Right cardiac atrium (tissue), 5 donors: ENCODE measurements at regions not wholly inside any gene's neighbourhood (a gene's known extent, or its start where the extent isn't known, plus 50 kb on each side); places are given as distances from the start of the nearest gene placed in this dataset.
"Not testable (repeated sequence)": the region's sequence is repeated elsewhere in the genome, so short reads cannot be mapped to it uniquely, and the experiment has no call there.

Experiments
- ATAC-seq, 2 donors: fragments of 200-7000 bp; cut with Tn5 transposase; one replicate each; pipeline versions ENCODE4 v1.8.0 to v1.9.1; 2020; ENCODE audit warnings: moderate library complexity in 2 of 2, mild to moderate bottlenecking in 1 of 2
- DNase-seq, 3 donors: peaks; one replicate each; pipeline ENCODE4 v3.0.0-alpha.2; 2020
- H3K27ac ChIP-seq: one replicate; pipeline ENCODE4 v1.5.1; 2013; ENCODE audit warnings: mild to moderate bottlenecking, low read length, control low read depth, moderate library complexity
- H3K27me3 ChIP-seq: one replicate; pipeline ENCODE4 v1.6.1; 2013; ENCODE audit not compliant: control insufficient read depth, insufficient read depth
- H3K4me1 ChIP-seq: one replicate; pipeline ENCODE4 v1.6.1; 2013; ENCODE audit warnings: low read length; ENCODE audit not compliant: control insufficient read depth, insufficient read depth
- H3K4me3 ChIP-seq: one replicate; pipeline ENCODE4 v1.5.1; 2013; ENCODE audit warnings: low read length, control low read depth
- H3K9me3 ChIP-seq: one replicate; pipeline ENCODE4 v1.6.1; 2013; ENCODE audit warnings: low read length; ENCODE audit not compliant: control insufficient read depth
- WGBS: extraction: QIAGEN DNeasy Blood & Tissue Kit; methylation state at CpG from one replicate; pipeline ENCODE4 v1.1.7; 2013; 5-methylcytosine and 5-hydroxymethylcytosine counted together
- intact Hi-C, 4 donors: fragments of 100-400 bp; cut with DNase I; formaldehyde crosslinking; loops; one replicate each; pipeline versions ENCODE4 v1.11.0 to v1.14.0; 2022 to 2023
- donor health status: healthy with polysubstance abuse.
- donor health status: DM: no; HTN: yes; CAD: no.
- donor health status: DM: no; HTN: no; CAD: no.
- donor health status: DM: no; HTN: yes; CAD: no; lungs with severe emphysema.
- donor health status: DM: yes; HTN: yes; CAD: no.

DNA sequence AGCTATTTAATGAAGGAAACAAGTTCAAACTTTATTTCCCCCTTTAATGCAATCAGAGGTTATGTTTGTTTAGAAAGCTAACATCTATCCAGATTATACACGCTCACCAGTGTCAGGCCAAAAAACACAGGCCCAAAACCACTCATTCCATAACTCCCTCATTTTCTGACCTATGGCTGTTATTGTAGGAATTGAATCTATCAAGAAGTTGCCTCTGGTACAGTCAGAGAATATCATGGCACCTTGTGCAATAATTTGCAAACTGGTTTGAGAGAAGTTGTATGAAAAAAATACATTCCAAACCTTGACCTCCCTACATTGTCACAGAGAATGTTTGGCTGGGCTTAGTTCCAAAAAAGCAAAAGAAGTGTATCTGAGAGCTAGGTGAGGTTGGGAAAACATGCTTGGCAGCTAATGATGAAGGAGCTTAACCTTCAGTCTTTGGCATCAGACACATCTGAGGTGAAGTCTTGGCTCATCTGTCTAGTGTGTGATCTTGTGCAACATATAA lies 591.0 kb downstream of the ANKRD50 start:
- H3K27me3 ChIP-seq: no peaks in the 10 kb centered on the region
- DNase-seq (no peak), ATAC-seq (no peak)
- intact Hi-C loops: no loop called here
- no peaks in the 10 kb centered on the region for H3K4me1 ChIP-seq
- H3K27ac ChIP-seq: no peak overlapping the region
- no peak overlapping the region for H3K4me3 ChIP-seq
- 80% methylated on average over 1 of the region's 1 CpG for WGBS
- no peaks in the 10 kb centered on the region for H3K9me3 ChIP-seq

GRCh38 chr4:124123181-124123580 lies 589.4 kb downstream of the ANKRD50 start:
- intact Hi-C loops: no loop called here

DNA sequence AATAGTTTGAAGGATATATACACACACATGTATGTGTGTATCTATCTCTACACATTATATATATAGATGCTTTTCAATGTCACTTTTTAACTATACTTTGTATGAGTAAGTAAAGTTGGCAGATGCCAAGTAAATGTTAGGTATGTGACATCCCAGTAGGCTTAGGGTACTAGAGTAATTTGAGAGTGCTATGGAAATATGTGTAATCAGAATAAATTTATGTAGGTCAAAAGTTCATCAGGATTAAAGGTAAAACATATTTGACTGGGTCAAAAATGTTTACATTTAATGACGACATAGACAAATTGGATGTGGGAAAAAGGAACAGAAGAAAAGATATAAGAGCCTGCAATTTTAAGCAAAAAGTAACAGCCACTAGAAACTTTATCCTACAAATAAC lies 588.8 kb downstream of the ANKRD50 start:
- intact Hi-C loops: no loop called here
- no peak for ATAC-seq
- H3K27ac ChIP-seq: no peak overlapping the region
- WGBS: 86% methylated on average over 1 of the region's 1 CpG
- no peak for DNase-seq
- no peaks in the 10 kb centered on the region for H3K9me3 ChIP-seq
- no peaks in the 10 kb centered on the region for H3K4me1 ChIP-seq
- H3K4me3 ChIP-seq: no peak overlapping the region
- no peaks in the 10 kb centered on the region for H3K27me3 ChIP-seq

More at GRCh38 chr4:124123181-124123580, 589.4 kb downstream of the ANKRD50 start:
- Histone ChIP-seq H3K4me1 (no peaks in the 10 kb centered on the region), H3K4me3 (no peak overlapping the region), H3K27me3 (no peaks in the 10 kb centered on the region), H3K9me3 (no peaks in the 10 kb centered on the region), H3K27ac (no peak overlapping the region)
- DNase-seq (no peak), ATAC-seq (no peak)
- WGBS: 93% methylated on average over 4 of the region's 4 CpGs

GRCh38 chr4:124131324-124131723 lies 581.2 kb downstream of the ANKRD50 start:
- intact Hi-C loops: loop anchor here in 1 of 4 donors (10.0 kb wide), 1 partner anchor 123 kb away; no protein-coding TSS in a partner anchor
- peak in 1 of 3 donors; percentile 26 for DNase-seq
- not testable (repeated sequence) for H3K9me3 ChIP-seq, H3K4me1 ChIP-seq, ATAC-seq, H3K27me3 ChIP-seq, H3K27ac ChIP-seq, H3K4me3 ChIP-seq
- WGBS: 97% methylated on average over 6 of the region's 6 CpGs

DNA sequence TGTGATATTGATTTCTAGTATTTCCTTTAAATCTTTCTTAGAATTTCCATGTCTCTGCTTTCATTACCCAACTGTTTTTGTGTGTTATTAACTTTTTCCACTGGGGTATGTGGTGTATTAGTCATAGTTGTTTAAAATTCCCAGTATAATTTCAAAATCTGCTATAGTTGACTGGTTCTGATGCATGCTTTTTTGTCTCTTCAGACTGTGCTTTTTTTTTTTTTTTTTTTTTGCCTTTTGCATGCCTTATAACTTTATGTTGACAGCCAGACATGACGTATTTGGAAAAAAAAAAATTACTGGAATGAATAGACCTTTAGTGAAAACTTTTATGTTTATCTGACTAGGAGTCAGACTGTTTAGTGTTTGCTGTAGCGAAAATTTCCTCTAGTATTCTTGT lies 580.4 kb downstream of the ANKRD50 start:
- no peak for DNase-seq
- no peak overlapping the region for H3K27ac ChIP-seq
- WGBS: 93% methylated on average over 2 of the region's 2 CpGs
- no peaks in the 10 kb centered on the region for H3K4me1 ChIP-seq
- no peaks in the 10 kb centered on the region for H3K27me3 ChIP-seq
- no peak for ATAC-seq
- no peaks in the 10 kb centered on the region for H3K9me3 ChIP-seq
- intact Hi-C loops: loop anchor here in 1 of 4 donors (10.0 kb wide), 1 partner anchor 123 kb away; no protein-coding TSS in a partner anchor
- H3K4me3 ChIP-seq: no peak overlapping the region

GRCh38 chr4:124133753-124134152 lies 578.8 kb downstream of the ANKRD50 start:
- Histone ChIP-seq H3K27me3 (no peaks in the 10 kb centered on the region), H3K4me3 (no peak overlapping the region), H3K9me3 (no peaks in the 10 kb centered on the region), H3K4me1 (no peaks in the 10 kb centered on the region), H3K27ac (no peak overlapping the region)
- 78% methylated on average over 1 of the region's 1 CpG for WGBS
- DNase-seq (no peak), ATAC-seq (no peak)
- intact Hi-C loops: loop anchor here in 1 of 4 donors (10.0 kb wide), 1 partner anchor 121 kb away; no protein-coding TSS in a partner anchor

DNA sequence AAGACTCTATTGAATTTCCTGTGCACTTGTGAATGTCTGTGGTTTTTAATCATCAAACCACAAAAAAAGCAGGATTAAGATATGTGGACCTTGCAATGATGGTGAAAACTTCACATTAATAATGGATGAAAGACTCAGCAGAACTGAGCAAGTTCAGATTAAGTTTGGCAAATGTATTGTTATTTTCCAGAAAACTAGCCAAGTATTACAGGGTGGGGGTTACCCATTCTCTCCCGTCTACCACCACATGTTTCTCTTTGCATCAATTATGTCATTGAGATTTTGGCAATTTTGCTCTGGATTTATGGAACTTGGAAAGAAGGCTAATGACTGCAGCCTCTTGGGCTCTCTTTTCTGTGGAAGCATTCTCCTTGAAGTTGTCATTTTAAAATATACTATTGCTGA lies 577.1 kb downstream of the ANKRD50 start:
- H3K9me3 ChIP-seq: no peaks in the 10 kb centered on the region
- no peak for DNase-seq
- no peak overlapping the region for H3K27ac ChIP-seq
- intact Hi-C loops: loop anchor here in 1 of 4 donors (10.0 kb wide), 1 partner anchor 119 kb away; no protein-coding TSS in a partner anchor
- no peak overlapping the region for H3K4me3 ChIP-seq
- WGBS: 49% methylated on average over 1 of the region's 1 CpG
- H3K27me3 ChIP-seq: no peaks in the 10 kb centered on the region
- H3K4me1 ChIP-seq: no peaks in the 10 kb centered on the region
- no peak for ATAC-seq

DNA sequence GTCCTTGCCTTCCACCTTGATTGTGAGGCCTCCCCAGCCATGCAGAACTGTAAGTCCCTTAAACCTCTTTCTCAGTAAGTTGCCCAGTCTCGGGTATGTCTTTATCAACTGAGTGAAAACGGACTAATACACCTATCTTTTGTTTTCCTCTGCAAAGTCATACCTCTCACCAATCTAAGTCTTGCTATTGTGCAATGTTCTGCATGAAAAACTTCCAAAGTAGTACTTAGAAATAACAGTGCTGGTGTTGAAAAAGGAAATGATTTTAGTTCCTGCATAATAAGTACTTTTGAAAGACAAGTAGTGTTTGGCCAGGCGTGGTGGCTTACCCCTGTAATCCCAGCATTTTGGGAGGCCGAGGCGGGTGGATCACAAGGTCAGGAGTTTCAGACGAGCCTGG lies 573.5 kb downstream of the ANKRD50 start:
- H3K4me3 ChIP-seq: no peak overlapping the region
- intact Hi-C loops: loop anchor here in 1 of 4 donors (10.0 kb wide), 1 partner anchor 116 kb away; no protein-coding TSS in a partner anchor
- DNase-seq: no peak
- 93% methylated on average over 6 of the region's 6 CpGs for WGBS
- H3K27me3 ChIP-seq: no peaks in the 10 kb centered on the region
- H3K27ac ChIP-seq: no peak overlapping the region
- no peaks in the 10 kb centered on the region for H3K4me1 ChIP-seq
- no peaks in the 10 kb centered on the region for H3K9me3 ChIP-seq
- no peak for ATAC-seq

DNA sequence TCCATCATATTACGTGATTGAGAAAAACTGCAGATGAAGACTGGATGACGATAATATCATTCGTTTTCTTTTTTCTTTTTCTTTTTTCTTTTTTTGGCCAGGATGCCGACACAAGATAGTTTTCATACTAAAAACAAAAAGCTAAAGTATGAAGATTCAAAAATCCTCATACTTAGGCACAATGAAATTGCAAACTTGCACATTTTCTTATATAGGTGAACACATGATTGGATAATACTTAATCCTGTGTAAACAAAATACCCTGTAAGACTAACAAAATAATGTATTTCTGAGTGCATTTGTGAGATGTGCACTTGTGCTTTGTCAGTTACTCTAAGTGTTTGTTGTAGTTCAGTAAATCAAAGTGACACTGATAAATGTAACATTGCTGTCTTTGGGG lies 568.9 kb downstream of the ANKRD50 start:
- Histone ChIP-seq H3K9me3 (no peaks in the 10 kb centered on the region), H3K4me3 (no peak overlapping the region), H3K27me3 (no peaks in the 10 kb centered on the region), H3K27ac (no peak overlapping the region), H3K4me1 (no peaks in the 10 kb centered on the region)
- intact Hi-C loops: no loop called here
- ATAC-seq: no peak
- no peak for DNase-seq
- WGBS: 75% methylated on average over 4 of the region's 4 CpGs

- intact Hi-C loops: no loop called here
- peak; percentile 51 to 66 for ATAC-seq
- peak in 1 of 3 donors; percentile 40 for DNase-seq
- H3K27ac ChIP-seq: no peak overlapping the region
- H3K4me1 ChIP-seq: no peaks in the 10 kb centered on the region
- 38% methylated on average over 4 of the region's 4 CpGs for WGBS
- no peaks in the 10 kb centered on the region for H3K9me3 ChIP-seq
- no peak overlapping the region for H3K4me3 ChIP-seq
- H3K27me3 ChIP-seq: no peaks in the 10 kb centered on the region
These were observed 568.3 kb downstream of the ANKRD50 start for GRCh38 chr4:124144238-124144654.

DNA sequence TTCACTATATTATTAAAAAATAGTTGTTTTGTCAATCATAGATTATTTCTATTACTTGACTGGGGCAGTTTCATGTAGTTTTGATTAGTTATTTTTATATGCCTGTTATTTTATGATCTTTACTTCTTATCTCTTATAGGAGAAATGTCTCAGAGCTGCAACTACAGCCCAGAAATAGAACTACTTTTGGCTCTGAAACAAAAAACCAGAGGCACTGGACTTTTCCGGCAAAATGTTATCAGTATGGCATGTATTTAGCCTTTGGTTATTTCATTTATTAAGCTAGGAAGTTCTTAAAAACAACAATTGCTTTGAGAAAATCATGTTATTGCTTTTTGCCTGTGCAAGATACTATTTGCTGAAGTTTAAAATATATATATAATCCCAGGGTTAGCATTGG lies 566.5 kb downstream of the ANKRD50 start:
- H3K4me3 ChIP-seq: peak overlapping the region; percentile 15
- no peak for DNase-seq
- no peaks in the 10 kb centered on the region for H3K9me3 ChIP-seq
- 11% methylated on average over 1 of the region's 1 CpG for WGBS
- H3K27me3 ChIP-seq: no peaks in the 10 kb centered on the region
- H3K4me1 ChIP-seq: no peaks in the 10 kb centered on the region
- ATAC-seq: peak; percentile 42 to 51
- H3K27ac ChIP-seq: no peak overlapping the region
- intact Hi-C loops: no loop called here

DNA sequence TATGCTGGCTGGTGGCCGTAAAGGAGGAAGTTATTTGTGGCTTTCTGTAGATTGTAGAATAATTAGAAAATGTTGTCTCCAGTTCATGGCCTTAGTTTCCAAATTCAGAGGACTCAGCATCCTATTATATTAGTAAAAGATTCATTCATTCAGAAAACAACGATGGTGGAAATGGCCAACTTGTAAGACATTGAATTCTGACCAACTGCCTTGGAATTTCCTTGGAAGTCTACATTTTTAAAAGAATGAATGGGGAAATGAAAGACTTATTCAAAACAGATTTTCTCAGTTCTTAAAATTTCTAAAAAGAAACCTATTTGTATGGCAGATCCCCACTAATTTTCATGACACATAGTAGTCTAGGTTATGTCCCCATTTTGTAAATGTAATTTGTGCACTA lies 561.5 kb downstream of the ANKRD50 start:
- 85% methylated on average over 2 of the region's 2 CpGs for WGBS
- intact Hi-C loops: no loop called here
- DNase-seq (no peak), ATAC-seq (no peak)
- H3K27ac ChIP-seq: no peak overlapping the region
- H3K4me3 ChIP-seq: no peak overlapping the region
- H3K9me3 ChIP-seq: no peaks in the 10 kb centered on the region
- H3K4me1 ChIP-seq: no peaks in the 10 kb centered on the region
- no peaks in the 10 kb centered on the region for H3K27me3 ChIP-seq
